ENCODE measurements at regions not wholly inside any gene's neighbourhood (a gene's known extent, or its start where the extent isn't known, plus 50 kb on each side); places are given as distances from the start of the nearest gene placed in this dataset.

DNA sequence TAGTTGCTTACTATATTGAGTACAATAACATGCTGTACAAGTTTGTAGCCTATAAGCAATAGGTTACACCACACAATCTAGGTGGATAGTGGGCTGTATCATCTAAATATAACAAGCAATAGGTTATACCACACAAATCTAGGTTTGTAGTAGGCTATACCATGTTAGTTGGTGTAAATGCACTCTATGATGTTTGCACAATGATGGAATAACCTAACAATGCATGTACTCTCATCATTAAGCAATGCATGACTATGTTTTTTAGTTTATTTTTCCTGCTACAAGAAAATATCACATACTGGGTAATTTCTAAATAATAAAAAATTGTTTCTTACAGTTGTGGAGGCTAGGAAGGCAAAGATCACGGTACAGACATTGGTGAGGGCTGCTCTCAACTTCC is 262.5 kb downstream of the SLITRK6 start:
- TF ChIP-seq EZH2 (IDR thresholded peaks at IDR 0.05; ENCODE audit: low read length, missing control alignments): no peak
- TF ChIP-seq, protein P1, sequence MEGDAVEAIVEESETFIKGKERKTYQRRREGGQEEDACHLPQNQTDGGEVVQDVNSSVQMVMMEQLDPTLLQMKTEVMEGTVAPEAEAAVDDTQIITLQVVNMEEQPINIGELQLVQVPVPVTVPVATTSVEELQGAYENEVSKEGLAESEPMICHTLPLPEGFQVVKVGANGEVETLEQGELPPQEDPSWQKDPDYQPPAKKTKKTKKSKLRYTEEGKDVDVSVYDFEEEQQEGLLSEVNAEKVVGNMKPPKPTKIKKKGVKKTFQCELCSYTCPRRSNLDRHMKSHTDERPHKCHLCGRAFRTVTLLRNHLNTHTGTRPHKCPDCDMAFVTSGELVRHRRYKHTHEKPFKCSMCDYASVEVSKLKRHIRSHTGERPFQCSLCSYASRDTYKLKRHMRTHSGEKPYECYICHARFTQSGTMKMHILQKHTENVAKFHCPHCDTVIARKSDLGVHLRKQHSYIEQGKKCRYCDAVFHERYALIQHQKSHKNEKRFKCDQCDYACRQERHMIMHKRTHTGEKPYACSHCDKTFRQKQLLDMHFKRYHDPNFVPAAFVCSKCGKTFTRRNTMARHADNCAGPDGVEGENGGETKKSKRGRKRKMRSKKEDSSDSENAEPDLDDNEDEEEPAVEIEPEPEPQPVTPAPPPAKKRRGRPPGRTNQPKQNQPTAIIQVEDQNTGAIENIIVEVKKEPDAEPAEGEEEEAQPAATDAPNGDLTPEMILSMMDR (conservative IDR thresholded peaks at IDR 0.05 in 1 of 2, IDR thresholded peaks at IDR 0.05 in 1 of 2; ENCODE audit: low read depth in 1 of 2, low read length in 2 of 2): no peak
